NCI-H2081 treated with DMSO at 0.1 percent for 48 hours (cell line): ENCODE measurements at regions not wholly inside any gene's neighbourhood (a gene's known extent, or its start where the extent isn't known, plus 50 kb on each side); places are given as distances from the start of the nearest gene placed in this dataset.
"Not testable (repeated sequence)": the region's sequence is repeated elsewhere in the genome, so short reads cannot be mapped to it uniquely, and the experiment has no call there.

Experiments
- DNase-seq: peaks from one replicate; lab custom pipeline; 2025; lab: John Stamatoyannopoulos, UW

- DNase-seq, result no peak
These were observed 335.2 kb downstream of the PPP1R2C start for GRCh38 chrX:42442745-42443144.

GRCh38 chrX:42437211-42437610 is 340.8 kb downstream of the PPP1R2C start:
- no peak for DNase-seq

- no peak for DNase-seq
These were observed 343.4 kb downstream of the PPP1R2C start for GRCh38 chrX:42434458-42435166.

- no peak for DNase-seq
These were observed 345.4 kb downstream of the PPP1R2C start for GRCh38 chrX:42432552-42432951.

- no peak for DNase-seq
These were observed 355.0 kb downstream of the PPP1R2C start for GRCh38 chrX:42422961-42423360.

- no peak for DNase-seq
These were observed 357.5 kb downstream of the PPP1R2C start for GRCh38 chrX:42420426-42420825.

GRCh38 chrX:42415636-42416035 is 362.3 kb downstream of the PPP1R2C start:
- DNase-seq, result no peak

- DNase-seq, result no peak
These were observed 363.9 kb downstream of the PPP1R2C start for GRCh38 chrX:42414057-42414456.

GRCh38 chrX:42399632-42400024 is 378.3 kb downstream of the PPP1R2C start:
- no peak for DNase-seq

GRCh38 chrX:42398967-42399631 is 378.9 kb downstream of the PPP1R2C start:
- DNase-seq, result no peak

GRCh38 chrX:42396136-42396535 is 381.8 kb downstream of the PPP1R2C start:
- no peak for DNase-seq

GRCh38 chrX:42392846-42393245 is 385.1 kb downstream of the PPP1R2C start:
- DNase-seq, result no peak

GRCh38 chrX:42386681-42387080 is 391.3 kb downstream of the PPP1R2C start:
- DNase-seq, result no peak

- no peak for DNase-seq
These were observed 392.2 kb downstream of the PPP1R2C start for GRCh38 chrX:42385730-42386129.

- no peak for DNase-seq
These were observed 393.0 kb downstream of the PPP1R2C start for GRCh38 chrX:42384956-42385355.

- DNase-seq, result no peak
These were observed 399.1 kb downstream of the PPP1R2C start for GRCh38 chrX:42378857-42379256.

GRCh38 chrX:42375086-42375485 is 402.9 kb downstream of the PPP1R2C start:
- no peak for DNase-seq

GRCh38 chrX:42366181-42366580 is 411.8 kb downstream of the PPP1R2C start:
- no peak for DNase-seq

- no peak for DNase-seq
These were observed 415.7 kb downstream of the PPP1R2C start for GRCh38 chrX:42362219-42362618.

- DNase-seq, result not testable (repeated sequence)
These were observed 419.6 kb upstream of the CASK start for GRCh38 chrX:42342981-42343380.
